HCT116 (cell line): ENCODE measurements at regions not wholly inside any gene's neighbourhood (a gene's known extent, or its start where the extent isn't known, plus 50 kb on each side); places are given as distances from the start of the nearest gene placed in this dataset.

Experiments used
- ATAC-seq: fragments of 200-7000 bp; cut with Tn5 transposase; 2 replicates; pipeline ENCODE4 v1.9.1; 2020; ENCODE audit warnings: mild to moderate bottlenecking, moderate library complexity
- BruUV-seq: library from RNA; stranded (reverse); fragments of 400-500 nt; replicated peaks from 2 replicates; lab custom pipeline; 2021; lab: Mats Ljungman, UMichigan
- CTCF ChIA-PET: fragments of 300-600 bp; sonication (Branson Sonifier 250); formaldehyde crosslinking; loops from one replicate; lab custom pipeline; 2021; ENCODE audit warnings: antibody characterized with exemption; lab: Charles Lee
- POLR2A ChIA-PET: fragments of 300-600, 350-600 bp; sonication (Branson Sonifier 250); formaldehyde crosslinking; loops from one replicate; lab custom pipeline; 2021; ENCODE audit warnings: antibody characterized with exemption; lab: Charles Lee
- RAD21 ChIA-PET, 2 experiments: fragments of 300-600 bp; sonication (Branson Sonifier 250); formaldehyde crosslinking; loops; one replicate each; lab custom pipeline; 2023; ENCODE audit warnings: low total read pairs in 2 of 2; ENCODE audit not compliant: uncharacterized antibody in 2 of 2, unreplicated experiment in 2 of 2, low non-redundant PET in 1 of 2; lab: Charles Lee
- DNase-seq: peaks from one replicate; pipeline ENCODE4 v3.0.0-alpha.2; 2010; ENCODE audit warnings: low read depth, low spot score
- H2AFZ ChIP-seq: fragments of 200-600 bp; shearing (Covaris generic), sonication (generic); 2 replicates; pipeline ENCODE4 v1.6.1; 2017; ENCODE audit warnings: low read depth, mixed run types, mixed read lengths, antibody characterized with exemption, low read length; ENCODE audit not compliant: poor library complexity, severe bottlenecking
- H3K27ac ChIP-seq: 2 replicates; pipeline ENCODE4 v1.5.1; 2012; ENCODE audit warnings: low read depth, low read length
- H3K27me3 ChIP-seq: fragments of 200-600 bp; sonication (generic); 2 replicates; pipeline ENCODE4 v1.6.1; 2016; ENCODE audit warnings: mixed run types, low read length, mixed read lengths; ENCODE audit not compliant: insufficient read depth
- H3K36me3 ChIP-seq, 2 experiments: fragments of 200-500 bp in 1 of 2; fragments of 200-600 bp in 1 of 2; sonication (Bioruptor generic) in 1 of 2; sonication (generic) in 1 of 2; 2 replicates each; pipeline versions ENCODE4 v1.5.1 to v1.6.1; 2014 to 2016; ENCODE audit warnings: low read length in 2 of 2, inconsistent platforms in 1 of 2, mixed read lengths in 1 of 2, mixed run types in 1 of 2; ENCODE audit not compliant: insufficient read depth in 2 of 2, control insufficient read depth in 1 of 2
- H3K4me1 ChIP-seq, 2 experiments: fragments of 200-600 bp in 1 of 2; sonication (generic) in 1 of 2; 2 replicates each; pipeline versions ENCODE4 v1.5.1 to v1.6.1; 2012 to 2017; ENCODE audit warnings: low read length in 2 of 2, inconsistent platforms in 1 of 2, mild to moderate bottlenecking in 1 of 2, mixed read lengths in 1 of 2, mixed run types in 1 of 2, moderate library complexity in 1 of 2; ENCODE audit not compliant: insufficient read depth in 2 of 2, control insufficient read depth in 1 of 2
- H3K4me2 ChIP-seq: fragments of 200-600 bp; sonication (generic); 2 replicates; pipeline ENCODE4 v1.6.1; 2017; ENCODE audit warnings: mixed run types, low read length, mixed read lengths
- H3K4me3 ChIP-seq, 2 experiments: fragments of 200-600 bp in 1 of 2; sonication (generic) in 1 of 2; replicated peaks in 1 of 2; 2 replicates each; pipeline ENCODE4 v1.5.1; 2011 to 2016; ENCODE audit warnings: low read length in 2 of 2, control low read depth in 1 of 2, low read depth in 1 of 2, mild to moderate bottlenecking in 1 of 2, mixed read lengths in 1 of 2, mixed run types in 1 of 2
- H3K79me2 ChIP-seq: fragments of 200-600 bp; sonication (generic); 2 replicates; pipeline ENCODE4 v1.6.1; 2017; ENCODE audit warnings: mild to moderate bottlenecking, mixed run types, low read length, moderate library complexity, mixed read lengths; ENCODE audit not compliant: insufficient read depth
- H3K9ac ChIP-seq: fragments of 200-600 bp; sonication (generic); 2 replicates; pipeline ENCODE4 v1.6.1; 2016; ENCODE audit warnings: low read length, mixed read lengths
- H3K9me2 ChIP-seq: fragments of 200-600 bp; sonication (generic), shearing (Covaris generic); 2 replicates; pipeline ENCODE4 v1.6.1; 2017; ENCODE audit warnings: mixed run types, mild to moderate bottlenecking, moderate library complexity; ENCODE audit not compliant: insufficient read depth
- H3K9me3 ChIP-seq, 2 experiments: fragments of 200-500 bp in 1 of 2; fragments of 200-600 bp in 1 of 2; sonication (Bioruptor generic) in 1 of 2; sonication (generic) in 1 of 2; 2 replicates each; pipeline ENCODE4 v1.6.1; 2014 to 2017; ENCODE audit warnings: low read length in 2 of 2, mixed read lengths in 2 of 2, inconsistent platforms in 1 of 2, low read depth in 1 of 2, mild to moderate bottlenecking in 1 of 2, mixed run types in 1 of 2, moderate library complexity in 1 of 2; ENCODE audit not compliant: control insufficient read depth in 1 of 2, insufficient read depth in 1 of 2
- H4K20me1 ChIP-seq: fragments of 200-600 bp; sonication (generic), shearing (Covaris generic); 2 replicates; pipeline ENCODE4 v1.6.1; 2017; ENCODE audit warnings: mixed run types, mild to moderate bottlenecking, moderate library complexity; ENCODE audit not compliant: insufficient read depth
- CEBPB ChIP-seq: IDR thresholded peaks from 2 replicates; pipeline ENCODE4 v1.6.1; 2012; ENCODE audit warnings: low read depth
- EGR1 ChIP-seq: IDR thresholded peaks from 2 replicates; pipeline ENCODE4 v1.6.1; 2012; ENCODE audit warnings: low read depth
- FOSL1 ChIP-seq: IDR thresholded peaks from 2 replicates; pipeline ENCODE4 v1.6.1; 2012; ENCODE audit warnings: low read depth
- JUND ChIP-seq: IDR thresholded peaks from 2 replicates; pipeline ENCODE4 v1.6.1; 2012
- POLR2AphosphoS5 ChIP-seq: IDR thresholded peaks from 2 replicates; pipeline ENCODE4 v1.6.1; 2011; ENCODE audit warnings: mild to moderate bottlenecking, low read depth, low read length, moderate library complexity
- SIN3A ChIP-seq: IDR thresholded peaks from 2 replicates; pipeline ENCODE4 v1.6.1; 2012; ENCODE audit warnings: low read depth
- SRF ChIP-seq: IDR thresholded peaks from 2 replicates; pipeline ENCODE4 v1.6.1; 2012; ENCODE audit warnings: low read depth
- YY1 ChIP-seq: IDR thresholded peaks from 2 replicates; pipeline ENCODE4 v1.6.1; 2011; ENCODE audit warnings: low read length, low read depth, moderate library complexity, mild to moderate bottlenecking; ENCODE audit not compliant: insufficient replicate concordance; ENCODE audit errors: extremely low read depth
- ZFX ChIP-seq: fragments of 450-650 bp; IDR thresholded peaks from 2 replicates; pipeline ENCODE4 v1.6.1; 2017
- intact Hi-C: fragments of 100-400 bp; cut with micrococcal nuclease; formaldehyde crosslinking; loops from 2 replicates; pipeline ENCODE4 v1.10.0; 2022
- TF ChIP-seq, protein P1 (sequence below): IDR thresholded peaks from 2 replicates; pipeline ENCODE4 v1.6.1; 2011; ENCODE audit warnings: mild to moderate bottlenecking, low read length, moderate library complexity; ENCODE audit not compliant: insufficient replicate concordance; ENCODE audit errors: extremely low read depth

DNA sequence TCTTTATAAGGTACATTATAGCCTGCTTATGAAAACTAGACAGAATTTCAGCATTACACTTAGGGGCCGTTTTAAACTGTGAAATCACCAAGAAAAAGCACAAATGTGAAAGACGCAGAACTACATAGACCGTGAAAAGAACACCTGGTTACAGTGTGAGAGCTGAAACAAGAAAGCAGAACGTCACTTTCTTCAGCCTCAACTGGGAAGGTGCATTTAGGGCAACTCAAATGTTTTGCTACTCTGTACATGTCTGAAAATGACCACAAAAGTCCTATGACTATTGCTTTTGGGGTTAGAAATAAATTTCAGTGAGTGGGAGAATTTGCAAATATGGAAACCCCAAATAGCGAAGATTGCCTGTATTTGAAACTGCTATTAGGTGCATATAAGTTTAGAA is 268.7 kb downstream of the OLFM3 start:
- ChIA-PET CTCF (no interaction called here), POLR2A (no interaction called here)
- no peaks in the 10 kb centered on the region for H3K4me1 ChIP-seq

DNA sequence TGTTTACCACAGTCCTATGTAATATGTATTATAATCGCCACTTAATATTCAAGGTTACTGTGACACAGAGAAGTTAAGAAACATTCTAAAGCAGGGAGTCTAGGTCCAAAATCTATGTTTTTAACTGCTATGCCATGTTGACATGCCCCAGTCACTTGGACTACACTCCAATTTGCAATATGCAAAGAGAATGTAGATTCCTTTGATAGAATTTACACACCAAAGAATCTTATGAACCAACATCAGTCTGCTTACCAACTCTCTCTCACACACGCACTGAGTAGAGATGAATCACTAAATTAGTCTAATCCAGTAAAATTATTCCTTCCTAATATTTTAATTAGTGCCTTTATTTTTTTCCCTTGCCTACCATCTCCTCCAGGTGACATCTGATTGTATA is 266.2 kb downstream of the OLFM3 start:
- BruUV-seq: no TSS peak
- Histone ChIP-seq H3K9me3 (0 out of 4 replicates have a peak, but pooled peaks cover 0 to 3% of the 10 kb centered on the region in 2 experiments), H3K9ac (no peak overlapping the region), H3K9me2 (no peaks in the 10 kb centered on the region), H3K27me3 (no peaks in the 10 kb centered on the region), H3K79me2 (no peaks in the 10 kb centered on the region), H3K4me3 (no peak overlapping the region), H3K4me2 (no peak overlapping the region), H3K27ac (no peak overlapping the region), H3K4me1 (no peaks in the 10 kb centered on the region), H4K20me1 (no peaks in the 10 kb centered on the region), H2AFZ (no peak overlapping the region), H3K36me3 (no peaks in the 10 kb centered on the region)
- no peak for DNase-seq
- no peak for ATAC-seq
- POLR2A ChIA-PET: no interaction called here
- intact Hi-C loops: no loop called here
- TF ChIP-seq, protein P1, sequence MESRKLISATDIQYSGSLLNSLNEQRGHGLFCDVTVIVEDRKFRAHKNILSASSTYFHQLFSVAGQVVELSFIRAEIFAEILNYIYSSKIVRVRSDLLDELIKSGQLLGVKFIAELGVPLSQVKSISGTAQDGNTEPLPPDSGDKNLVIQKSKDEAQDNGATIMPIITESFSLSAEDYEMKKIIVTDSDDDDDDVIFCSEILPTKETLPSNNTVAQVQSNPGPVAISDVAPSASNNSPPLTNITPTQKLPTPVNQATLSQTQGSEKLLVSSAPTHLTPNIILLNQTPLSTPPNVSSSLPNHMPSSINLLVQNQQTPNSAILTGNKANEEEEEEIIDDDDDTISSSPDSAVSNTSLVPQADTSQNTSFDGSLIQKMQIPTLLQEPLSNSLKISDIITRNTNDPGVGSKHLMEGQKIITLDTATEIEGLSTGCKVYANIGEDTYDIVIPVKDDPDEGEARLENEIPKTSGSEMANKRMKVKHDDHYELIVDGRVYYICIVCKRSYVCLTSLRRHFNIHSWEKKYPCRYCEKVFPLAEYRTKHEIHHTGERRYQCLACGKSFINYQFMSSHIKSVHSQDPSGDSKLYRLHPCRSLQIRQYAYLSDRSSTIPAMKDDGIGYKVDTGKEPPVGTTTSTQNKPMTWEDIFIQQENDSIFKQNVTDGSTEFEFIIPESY: no peak
- TF ChIP-seq POLR2AphosphoS5 (no peak), SIN3A (no peak), CEBPB (no peak)
- RAD21 ChIA-PET: no interaction called here
- CTCF ChIA-PET: no interaction called here

More for the DNA sequence above, 268.7 kb downstream of the OLFM3 start:
- no peak overlapping the region for H2AFZ ChIP-seq
- H3K4me3 ChIP-seq: no peak overlapping the region
- no peaks in the 10 kb centered on the region for H4K20me1 ChIP-seq
- RAD21 ChIA-PET: no interaction called here
- H3K4me2 ChIP-seq: no peak overlapping the region
- no peak overlapping the region for H3K9ac ChIP-seq
- DNase-seq (no peak), ATAC-seq (no peak)
- H3K79me2 ChIP-seq: no peaks in the 10 kb centered on the region
- no peaks in the 10 kb centered on the region for H3K9me2 ChIP-seq
- BruUV-seq: no TSS peak
- TF ChIP-seq JUND (no peak), FOSL1 (no peak), ZFX (no peak), EGR1 (no peak), YY1 (no peak), SRF (no peak)
- H3K27me3 ChIP-seq: no peaks in the 10 kb centered on the region
- H3K27ac ChIP-seq: no peak overlapping the region
- intact Hi-C loops: no loop called here
- no peaks in the 10 kb centered on the region for H3K36me3 ChIP-seq
- 0 out of 4 replicates have a peak, but pooled peaks cover 0 to 4% of the 10 kb centered on the region in 2 experiments for H3K9me3 ChIP-seq
